GM13977 (cell line): ENCODE measurements at regions not wholly inside any gene's neighbourhood (a gene's known extent, or its start where the extent isn't known, plus 50 kb on each side); places are given as distances from the start of the nearest gene placed in this dataset.

ENCODE experiments used
- DNase-seq: peaks from one replicate; pipeline ENCODE4 v3.0.0; 2012; ENCODE audit warnings: low spot score
- in situ Hi-C: fragments of 300-500 bp; cut with MboI; formaldehyde crosslinking; loops from one replicate; pipeline ENCODE4 v1.12.0; 2022; ENCODE audit warnings: low sequenced_read_pairs, low pct_unique_long_range_greater_than_20kb, mixed read lengths, inconsistent platforms; ENCODE audit not compliant: unreplicated experiment
- TF ChIP-seq, protein P1 (sequence below): IDR thresholded peaks from 2 replicates; pipeline ENCODE4 v1.5.1; 2012; ENCODE audit warnings: mild to moderate bottlenecking, control low read depth; ENCODE audit not compliant: insufficient read depth; ENCODE audit errors: extremely low read depth, missing control alignments

DNA sequence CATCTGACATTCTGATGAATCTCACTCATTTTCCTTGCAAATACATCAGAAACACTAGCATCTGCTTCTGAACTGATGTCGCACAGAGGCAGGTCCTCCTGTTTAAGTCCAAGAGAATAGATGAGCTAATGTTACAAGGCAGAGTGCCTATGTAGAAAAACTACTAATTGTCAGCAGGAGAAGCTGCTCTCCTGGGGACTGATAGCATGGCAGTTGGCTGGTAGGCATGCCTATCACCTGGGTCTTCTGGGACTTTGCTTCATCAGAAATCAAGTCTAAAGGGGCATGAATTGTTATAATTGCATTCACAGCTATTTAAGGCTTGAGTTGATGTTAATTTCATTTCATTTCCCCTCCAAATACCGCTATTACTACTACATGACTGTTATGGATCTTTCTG is 457.2 kb downstream of the RAP2B start:
- TF ChIP-seq, protein P1, sequence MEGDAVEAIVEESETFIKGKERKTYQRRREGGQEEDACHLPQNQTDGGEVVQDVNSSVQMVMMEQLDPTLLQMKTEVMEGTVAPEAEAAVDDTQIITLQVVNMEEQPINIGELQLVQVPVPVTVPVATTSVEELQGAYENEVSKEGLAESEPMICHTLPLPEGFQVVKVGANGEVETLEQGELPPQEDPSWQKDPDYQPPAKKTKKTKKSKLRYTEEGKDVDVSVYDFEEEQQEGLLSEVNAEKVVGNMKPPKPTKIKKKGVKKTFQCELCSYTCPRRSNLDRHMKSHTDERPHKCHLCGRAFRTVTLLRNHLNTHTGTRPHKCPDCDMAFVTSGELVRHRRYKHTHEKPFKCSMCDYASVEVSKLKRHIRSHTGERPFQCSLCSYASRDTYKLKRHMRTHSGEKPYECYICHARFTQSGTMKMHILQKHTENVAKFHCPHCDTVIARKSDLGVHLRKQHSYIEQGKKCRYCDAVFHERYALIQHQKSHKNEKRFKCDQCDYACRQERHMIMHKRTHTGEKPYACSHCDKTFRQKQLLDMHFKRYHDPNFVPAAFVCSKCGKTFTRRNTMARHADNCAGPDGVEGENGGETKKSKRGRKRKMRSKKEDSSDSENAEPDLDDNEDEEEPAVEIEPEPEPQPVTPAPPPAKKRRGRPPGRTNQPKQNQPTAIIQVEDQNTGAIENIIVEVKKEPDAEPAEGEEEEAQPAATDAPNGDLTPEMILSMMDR: no peak
- in situ Hi-C loops: no loop called here
- no peak for DNase-seq

DNA sequence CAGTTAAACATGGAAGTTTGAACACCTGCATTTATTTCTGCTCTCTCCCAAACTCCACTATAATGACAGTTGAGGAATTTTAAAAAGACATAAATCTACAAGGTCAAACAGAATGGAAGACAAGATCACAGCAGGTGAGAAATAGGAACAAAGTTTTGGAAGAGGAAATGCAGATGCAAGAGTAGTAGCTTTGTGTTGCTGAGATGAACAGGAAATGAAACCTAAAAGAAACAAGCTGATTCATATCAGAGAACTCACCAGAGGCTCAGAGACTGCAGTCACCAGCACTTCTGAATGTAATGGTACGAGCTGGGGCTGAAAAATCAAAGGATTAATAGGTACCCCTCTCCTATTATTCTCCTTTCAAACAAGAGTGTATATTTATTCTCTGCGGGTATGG is 459.9 kb downstream of the RAP2B start:
- TF ChIP-seq, protein P1: no peak
- in situ Hi-C loops: no loop called here
- peak; percentile 15 for DNase-seq

DNA sequence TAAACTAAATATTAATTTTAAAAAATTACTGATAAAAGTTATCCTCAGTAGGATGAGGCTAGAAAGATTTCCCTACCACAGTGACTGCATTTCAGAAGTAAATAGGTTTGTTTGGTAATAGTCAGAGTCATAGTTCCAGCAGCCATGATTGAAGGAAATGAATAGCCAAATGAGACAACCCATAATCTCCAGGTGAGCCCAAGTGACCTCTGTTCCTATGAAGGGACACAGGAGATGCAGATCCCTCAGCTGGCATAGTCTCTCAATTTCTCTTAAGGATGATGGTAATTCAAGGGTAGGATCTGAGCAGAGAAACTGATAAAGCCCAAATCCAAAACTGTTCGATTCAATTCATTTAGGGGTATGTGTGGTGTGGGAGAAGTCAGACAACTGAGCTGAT is 461.8 kb downstream of the RAP2B start:
- no peak for DNase-seq
- in situ Hi-C loops: no loop called here
- TF ChIP-seq, protein P1: no peak

DNA sequence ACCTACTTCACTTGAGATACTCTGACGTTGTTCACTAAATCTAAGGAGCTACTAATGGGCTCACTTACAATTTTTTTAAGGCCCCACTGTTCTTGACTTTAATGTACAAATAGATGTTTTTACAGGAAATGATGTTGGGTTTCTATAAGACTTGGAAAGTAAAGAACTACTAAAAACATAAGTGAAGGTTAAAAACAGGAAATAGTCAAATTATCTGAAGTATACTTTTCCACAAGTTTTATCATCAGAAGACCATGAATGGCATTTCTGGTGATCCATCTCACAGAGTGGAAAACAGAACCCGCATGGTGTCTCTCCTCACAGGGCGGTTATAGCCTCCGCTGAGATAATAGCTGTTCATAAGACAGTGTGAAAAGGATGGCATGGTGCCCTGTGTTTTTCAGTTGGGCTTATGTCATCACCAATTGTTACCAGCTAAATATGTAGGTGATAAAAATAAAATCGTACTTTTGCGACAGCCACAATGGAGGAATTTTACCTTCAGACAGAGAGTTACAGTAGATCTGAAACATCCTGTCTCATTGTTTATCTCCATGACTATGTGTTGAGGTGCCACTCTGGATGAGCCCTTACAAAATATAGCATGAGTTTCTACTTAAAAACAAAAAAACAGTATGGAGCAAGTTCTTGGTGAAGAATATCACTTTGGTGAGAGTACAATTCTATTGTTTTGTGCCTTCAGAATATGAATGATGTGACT is 462.4 kb downstream of the RAP2B start:
- in situ Hi-C loops: no loop called here
- DNase-seq: no peak
- TF ChIP-seq, protein P1: no peak

DNA sequence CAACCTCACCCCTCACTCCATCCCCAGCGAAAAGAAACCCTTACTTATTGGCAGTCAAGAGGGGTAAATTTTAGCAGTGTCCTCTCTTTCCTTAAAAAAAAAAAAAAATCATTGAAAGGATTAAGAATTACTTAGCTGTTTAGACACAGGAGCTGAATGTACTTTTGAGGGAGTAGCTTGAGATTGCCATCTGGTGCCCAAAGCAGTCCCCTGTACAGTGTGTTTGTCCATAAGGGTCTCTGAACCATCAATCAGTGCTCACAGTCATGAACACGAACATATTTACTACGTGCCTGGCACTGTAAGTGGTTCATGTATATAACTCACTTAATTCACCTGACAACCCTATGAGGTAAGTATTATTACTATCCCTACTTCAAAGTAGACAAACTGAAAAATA is 463.5 kb downstream of the RAP2B start:
- in situ Hi-C loops: no loop called here
- TF ChIP-seq, protein P1: no peak
- no peak for DNase-seq

DNA sequence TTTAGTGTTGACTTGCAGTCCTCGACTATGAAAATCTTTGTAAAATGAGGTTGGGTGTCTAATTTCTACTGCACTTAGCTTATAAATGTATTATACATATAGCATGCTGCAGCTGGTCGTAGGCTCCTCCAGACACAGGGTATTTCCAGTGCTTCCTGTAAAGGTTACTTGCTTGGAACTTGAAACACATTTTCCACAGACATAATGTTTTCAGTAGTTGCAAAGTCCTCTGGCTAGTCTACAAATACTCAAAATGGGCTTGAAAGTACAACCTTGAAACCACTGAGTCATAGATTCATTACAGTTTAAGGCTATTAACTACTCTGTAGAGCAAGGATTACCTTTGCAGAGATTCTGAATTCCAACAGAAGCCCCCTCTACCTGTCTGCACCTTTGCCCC is 464.1 kb downstream of the RAP2B start:
- no peak for DNase-seq
- in situ Hi-C loops: no loop called here
- TF ChIP-seq, protein P1: no peak
